Uterus (tissue), 2 donors: ENCODE measurements at regions not wholly inside any gene's neighbourhood (a gene's known extent, or its start where the extent isn't known, plus 50 kb on each side); places are given as distances from the start of the nearest gene placed in this dataset.

Source experiments
- CTCF ChIP-seq, 4 experiments: fragments of 200-600 bp in 2 of 4; fragments of 450-650 bp in 2 of 4; sonication (generic) in 2 of 4; IDR thresholded peaks; one replicate each; pipeline ENCODE4 v1.5.1; 2016 to 2019; ENCODE audit warnings: antibody characterized with exemption in 4 of 4, mild to moderate bottlenecking in 2 of 4, moderate library complexity in 1 of 4
- POLR2A ChIP-seq, 2 donors: fragments of 450-650 bp; IDR thresholded peaks; one replicate each; pipeline ENCODE4 v1.6.1; 2016; ENCODE audit warnings: antibody characterized with exemption in 2 of 2, mild to moderate bottlenecking in 1 of 2, moderate library complexity in 1 of 2

DNA sequence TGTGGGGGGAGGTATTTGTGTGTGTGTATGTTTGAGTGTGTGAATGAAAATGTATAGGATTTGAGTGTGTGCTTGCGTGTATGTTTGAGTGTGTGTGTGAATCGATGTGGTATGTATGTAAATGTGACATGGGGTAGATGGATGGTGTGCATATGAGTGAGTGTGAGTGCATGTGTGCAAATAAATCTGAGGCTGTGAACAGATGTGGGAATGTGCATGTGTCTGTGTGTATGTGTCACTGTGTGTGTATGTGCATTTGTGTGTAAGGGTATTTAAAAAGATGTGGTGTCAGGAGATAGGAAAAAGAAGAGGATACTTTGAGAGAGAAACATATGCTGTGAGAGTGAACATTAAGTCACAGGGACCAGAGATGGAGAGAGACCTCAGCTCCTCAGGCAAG is 539.6 kb downstream of the MED13L start:
- no peak for TF ChIP-seq CTCF (IDR thresholded peaks at IDR 0.05)
- no peak for TF ChIP-seq POLR2A (IDR thresholded peaks at IDR 0.05)
